GM18867 (cell line): ENCODE measurements at regions not wholly inside any gene's neighbourhood (a gene's known extent, or its start where the extent isn't known, plus 50 kb on each side); places are given as distances from the start of the nearest gene placed in this dataset.
"Not testable (repeated sequence)": the region's sequence is repeated elsewhere in the genome, so short reads cannot be mapped to it uniquely, and the experiment has no call there.

Experiments used
- ATAC-seq: cut with Tn5 transposase; IDR thresholded peaks from one replicate; pipeline ENCODE4 v1.9.1; 2021; ENCODE audit warnings: mild to moderate bottlenecking, moderate library complexity; ENCODE audit not compliant: unreplicated experiment

GRCh38 chr6:131490441-131490840 is 82.6 kb upstream of the ARG1 start:
- ATAC-seq, result no peak

GRCh38 chr6:131492932-131493573 is 80.0 kb upstream of the ARG1 start:
- ATAC-seq, result no peak

- ATAC-seq, result not testable (repeated sequence)
Measured at GRCh38 chr6:131504387-131504786, 68.6 kb upstream of the ARG1 start.

GRCh38 chr6:131510094-131510493 is 62.9 kb upstream of the ARG1 start:
- ATAC-seq, result peak; percentile 100

- no peak for ATAC-seq
Measured at GRCh38 chr6:131510591-131510990, 62.4 kb upstream of the ARG1 start.

- peak; percentile 99 for ATAC-seq
Measured at GRCh38 chr6:131519670-131520436, 53.2 kb upstream of the ARG1 start.
